Spleen (tissue), 7 donors: ENCODE measurements at regions not wholly inside any gene's neighbourhood (a gene's known extent, or its start where the extent isn't known, plus 50 kb on each side); places are given as distances from the start of the nearest gene placed in this dataset.

Experiments used
- CTCF ChIP-seq, 11 experiments: fragments of 200-600 bp in 7 of 11; fragments of 450-650 bp in 4 of 11; sonication (generic) in 4 of 11; IDR thresholded peaks in 8 of 11; conservative IDR thresholded peaks in 3 of 11; 1 replicate in 7 of 11; 2 replicates in 4 of 11; pipeline versions ENCODE4 v1.4.0 to v1.8.0; 2016 to 2021; ENCODE audit warnings: antibody characterized with exemption in 11 of 11, inconsistent platforms in 4 of 11, mild to moderate bottlenecking in 1 of 11
- POLR2A ChIP-seq, 3 donors: fragments of 450-650 bp; IDR thresholded peaks; one replicate each; pipeline ENCODE4 v1.5.1; 2017; ENCODE audit warnings: antibody characterized with exemption in 3 of 3, mild to moderate bottlenecking in 1 of 3
- POLR2AphosphoS5 ChIP-seq, 3 donors: sonication (generic); formaldehyde crosslinking; IDR thresholded peaks; one replicate each; pipeline ENCODE4 v1.5.1; 2017; ENCODE audit warnings: antibody characterized with exemption in 3 of 3
- donor health status: DM: no; HTN: no; CAD: no; lungs with moderate emphysema.
- donor health status: DM: no; HTN: no; CAD: no.
- donor health status: DM: no; HTN: no; CAD: no.

DNA sequence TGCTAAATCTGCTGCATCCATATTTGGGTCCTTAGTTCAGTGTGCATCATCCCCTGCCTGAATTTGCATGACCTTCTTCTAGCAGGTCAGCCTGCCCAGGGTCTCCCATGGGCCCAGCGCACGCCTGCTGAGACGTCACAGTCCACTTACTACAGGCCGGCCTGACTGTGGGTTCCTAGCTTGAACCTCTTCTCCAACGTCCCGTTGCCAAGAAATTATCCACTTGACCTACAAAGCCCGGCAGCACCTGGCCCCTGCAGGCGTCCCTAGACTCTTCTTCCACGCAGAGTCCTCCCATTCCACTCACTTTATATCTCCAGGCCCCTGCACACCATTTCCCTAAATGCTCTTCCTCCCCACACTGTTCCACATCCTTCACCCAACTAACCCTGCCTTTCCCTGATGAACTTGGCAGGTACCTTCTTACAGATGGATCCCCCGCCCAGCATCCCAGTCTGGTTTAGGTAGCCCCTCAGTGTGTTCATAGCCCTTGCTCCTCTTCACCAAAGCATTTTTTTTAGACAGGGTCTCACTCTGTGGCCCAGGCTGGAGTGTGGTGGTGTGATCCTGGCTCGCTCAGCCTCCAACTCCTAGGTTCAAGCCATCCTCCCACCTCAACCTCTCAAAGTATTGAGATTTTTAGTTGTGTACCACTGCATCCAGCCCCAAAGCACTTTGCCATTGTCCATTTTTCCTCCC is 155.0 kb upstream of the SOX1 start:
- TF ChIP-seq CTCF (IDR thresholded peaks at IDR 0.05 in 8 of 11, conservative IDR thresholded peaks at IDR 0.05 in 3 of 11) (no peak), POLR2AphosphoS5 (IDR thresholded peaks at IDR 0.05) (no peak), POLR2A (IDR thresholded peaks at IDR 0.05) (no peak)
